ENCODE measurements at regions not wholly inside any gene's neighbourhood (a gene's known extent, or its start where the extent isn't known, plus 50 kb on each side); places are given as distances from the start of the nearest gene placed in this dataset.

DNA sequence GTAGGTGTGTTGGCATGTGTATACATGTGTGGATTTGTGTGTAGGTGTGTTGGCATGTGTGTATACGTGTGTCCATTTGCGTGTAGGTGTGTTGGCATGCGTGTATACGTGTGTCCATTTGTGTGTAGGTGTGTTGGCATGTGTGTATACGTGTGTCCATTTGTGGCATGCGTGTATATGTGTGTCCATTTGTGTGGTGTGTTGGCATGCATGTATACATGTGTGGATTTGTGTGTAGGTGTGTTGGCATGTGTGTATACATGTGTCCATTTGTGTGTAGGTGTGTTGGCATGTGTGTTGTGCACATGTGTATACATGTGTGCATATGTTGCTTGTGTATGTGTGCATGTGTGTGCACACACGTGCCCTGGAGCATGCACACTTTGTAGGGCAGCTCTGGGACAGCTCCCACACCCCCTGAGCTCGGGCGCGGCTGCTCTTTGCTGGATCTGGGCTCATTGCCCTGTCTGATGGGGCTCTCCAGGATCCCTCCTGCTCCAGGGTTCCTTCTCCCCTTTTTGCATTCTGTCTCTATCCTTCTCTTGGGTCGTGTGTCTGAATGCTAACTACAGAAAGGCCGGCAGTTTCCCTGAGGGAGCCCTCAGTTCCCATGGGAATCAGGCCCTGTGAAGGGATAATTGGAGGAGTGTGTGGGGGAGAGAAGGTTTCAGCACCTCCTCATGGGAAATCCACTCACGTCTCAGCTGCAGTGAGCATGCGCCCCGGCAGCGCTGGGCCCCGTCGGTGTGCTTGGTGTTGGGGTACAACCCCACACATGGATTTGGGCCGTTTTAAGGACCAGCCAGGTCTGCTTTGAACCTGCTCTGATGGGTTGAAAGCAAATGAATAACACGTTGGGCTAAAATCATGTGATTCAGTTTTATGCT lies 102.0 kb downstream of the ERMARD start:
- no peak for DNase-seq (ENCODE audit: low read depth, low spot score)

DNA sequence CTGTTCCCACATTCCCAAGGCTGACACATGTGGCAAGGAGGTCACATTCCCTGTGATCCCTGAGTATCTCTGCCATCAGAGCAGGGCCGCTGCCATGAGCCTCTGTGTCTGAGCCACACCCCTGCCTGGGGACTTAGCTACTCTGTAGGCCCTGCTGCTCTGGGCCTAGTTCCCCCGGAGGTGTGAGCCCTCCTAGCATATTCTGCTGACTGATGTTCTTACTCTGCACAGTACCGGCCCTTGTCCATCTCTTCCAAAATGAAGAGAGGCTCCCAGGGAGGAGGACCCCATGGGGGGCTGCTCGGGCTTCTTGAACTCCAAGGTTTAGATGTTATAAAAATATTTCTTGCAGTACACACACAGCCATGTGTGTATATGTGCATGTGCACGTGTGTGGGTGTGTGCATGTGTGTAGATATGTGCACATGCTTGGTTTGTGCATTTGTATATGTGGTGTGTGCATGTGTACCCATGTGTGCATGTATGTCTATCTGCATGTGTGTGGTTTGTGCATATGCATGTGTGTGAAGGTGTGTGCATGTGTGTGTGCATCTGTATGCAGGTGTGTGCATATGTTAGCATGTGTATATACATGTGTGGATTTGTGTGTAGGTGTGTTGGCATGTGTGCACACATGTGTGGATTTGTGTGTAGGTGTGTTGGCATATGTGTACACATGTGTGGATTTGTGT lies 101.2 kb downstream of the ERMARD start:
- no peak for DNase-seq (ENCODE audit: low read depth, low spot score)

DNA sequence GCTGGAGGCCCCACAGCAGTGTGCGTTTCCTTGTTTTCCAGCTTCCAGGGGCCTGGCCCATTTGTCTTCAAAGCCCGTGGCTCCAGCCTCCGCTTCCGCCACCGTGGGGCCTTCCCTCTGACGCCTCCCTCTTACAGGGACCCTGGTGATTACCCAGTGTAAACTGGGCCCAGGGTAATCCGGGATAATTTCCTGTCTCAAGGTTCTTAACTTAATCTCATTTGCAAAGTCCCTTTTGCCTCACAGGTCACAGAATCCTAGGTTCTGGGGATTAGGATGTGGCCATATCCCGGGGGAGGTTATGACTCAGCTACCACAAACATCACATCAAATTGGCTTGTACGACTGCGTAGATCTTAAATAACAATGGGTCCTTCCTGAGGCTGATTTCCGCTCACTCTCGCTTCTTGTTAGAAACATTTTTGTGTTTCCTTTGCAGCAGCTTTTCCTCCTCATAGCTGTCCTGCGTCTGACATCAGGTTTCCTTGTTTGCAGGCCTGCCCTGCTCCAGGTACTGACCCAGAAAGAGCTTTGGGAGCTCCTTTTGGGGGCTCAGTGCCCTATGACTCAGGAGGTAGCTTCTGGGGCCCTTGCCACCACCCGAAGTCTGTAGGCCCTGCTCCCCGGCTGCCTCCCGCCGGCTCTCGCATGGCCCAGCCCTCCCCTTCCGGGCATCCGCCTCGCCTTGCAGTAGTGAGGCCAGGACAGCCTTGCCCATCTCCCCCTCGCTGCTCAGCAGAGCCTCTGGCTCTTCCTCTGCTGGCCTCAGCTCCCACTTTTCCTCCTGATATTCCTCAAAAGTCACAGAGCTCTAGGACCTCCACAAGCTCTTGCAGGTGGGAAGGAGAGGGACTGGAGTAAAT lies 100.5 kb downstream of the ERMARD start:
- peak; percentile 87 for DNase-seq (ENCODE audit: low read depth, low spot score)

DNA sequence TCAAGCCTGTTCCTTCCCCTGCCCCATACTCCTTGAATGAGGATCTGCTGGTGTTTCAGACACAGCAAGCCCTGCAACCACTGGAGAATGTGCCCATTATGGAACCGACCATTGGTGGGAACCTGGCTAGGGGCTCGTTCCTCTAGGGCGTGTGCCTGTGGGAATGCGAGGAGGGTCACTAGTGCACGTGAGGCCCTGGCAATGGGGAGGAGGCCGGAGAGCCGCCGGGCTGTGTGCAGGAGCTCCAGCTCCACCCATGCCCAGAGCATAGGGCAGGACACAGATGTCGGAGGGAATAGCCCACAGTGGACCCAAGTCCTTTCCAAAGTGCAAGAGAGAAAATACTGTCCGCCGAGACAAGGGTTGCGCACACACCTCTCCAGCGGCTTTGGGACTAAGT lies 99.3 kb downstream of the ERMARD start:
- no peak for DNase-seq (ENCODE audit: low read depth, low spot score)

DNA sequence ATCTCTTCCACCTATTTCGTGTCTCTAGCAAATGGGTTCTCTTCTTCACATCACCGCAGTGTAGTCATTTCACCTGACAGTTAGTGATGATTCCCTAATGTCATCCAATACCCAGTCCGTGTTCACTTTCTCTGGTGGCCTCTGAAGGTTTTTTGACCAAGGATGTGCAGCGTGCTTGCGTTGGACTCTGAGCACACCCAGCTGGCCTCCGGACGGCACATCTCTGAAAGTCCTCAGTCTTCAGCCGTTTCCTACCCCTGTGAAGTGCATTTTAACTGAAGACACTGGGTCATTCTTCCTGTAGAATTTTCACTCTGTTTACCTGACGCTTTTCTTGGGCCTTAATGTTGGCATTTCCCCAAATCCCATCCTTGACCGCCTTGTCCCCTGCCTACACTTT lies 98.7 kb downstream of the ERMARD start:
- no peak for DNase-seq (ENCODE audit: low read depth, low spot score)

DNA sequence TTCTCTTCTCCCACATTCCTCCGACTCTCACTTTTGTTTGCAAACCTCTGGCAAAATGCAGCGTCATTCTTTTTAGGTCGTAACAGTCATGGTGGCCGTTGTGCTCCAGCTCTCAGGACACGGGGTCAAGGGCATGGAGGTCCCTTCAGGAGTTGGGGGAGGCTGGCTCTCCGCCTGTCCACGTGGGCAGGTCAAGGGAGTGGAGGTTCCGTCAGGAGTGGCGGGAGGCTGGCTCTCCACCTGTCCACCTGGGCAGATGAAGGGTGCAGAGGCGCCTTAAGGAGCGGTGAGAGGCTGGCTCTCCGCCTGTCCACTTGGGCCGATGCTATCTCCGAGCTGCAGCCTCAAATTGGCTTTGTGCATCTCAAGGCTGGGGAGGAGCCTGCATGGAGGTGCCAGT lies 98.0 kb downstream of the ERMARD start:
- no peak for DNase-seq (ENCODE audit: low read depth, low spot score)

DNA sequence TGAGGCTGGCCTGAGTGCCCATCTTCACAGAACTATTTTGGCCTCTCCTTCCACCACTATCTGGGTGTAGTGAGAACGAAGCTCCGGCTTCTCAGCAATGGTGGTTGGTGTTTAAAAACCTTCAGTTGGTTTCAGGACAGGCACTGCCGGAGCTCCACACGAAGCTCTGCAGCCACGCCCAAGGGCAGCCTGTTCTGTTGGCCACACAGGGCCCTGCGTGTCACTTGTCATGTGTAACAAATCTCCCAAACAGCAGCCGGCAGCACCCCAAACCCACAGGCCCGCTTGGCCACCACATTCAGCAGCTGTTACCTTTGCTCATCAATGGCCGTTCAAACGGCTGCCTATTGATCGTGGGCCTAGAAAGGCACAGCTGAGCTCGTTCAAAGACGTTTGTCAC lies 97.5 kb downstream of the ERMARD start:
- DNase-seq (ENCODE audit: low read depth, low spot score), result no peak

DNA sequence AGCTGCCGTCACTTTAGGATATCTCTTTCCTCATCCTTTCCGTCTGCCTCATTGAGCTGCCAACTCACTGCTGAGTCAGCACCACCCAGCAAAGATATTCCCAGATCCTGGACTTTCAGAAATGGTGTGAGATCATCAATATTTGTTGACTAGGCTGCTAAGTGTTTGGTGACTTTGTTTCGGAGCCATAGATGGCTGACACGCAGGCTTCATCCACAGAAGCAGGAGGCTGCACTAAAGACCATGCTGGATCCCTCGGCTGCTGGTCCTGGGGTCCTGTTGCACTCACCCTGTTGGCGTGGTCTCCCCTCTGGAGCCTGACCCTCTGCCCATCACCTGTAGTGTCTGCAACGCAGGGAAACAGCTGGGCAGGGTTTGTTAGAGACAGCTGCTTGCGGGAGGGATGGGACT lies 96.5 kb downstream of the ERMARD start:
- DNase-seq (ENCODE audit: low read depth, low spot score), result no peak

DNA sequence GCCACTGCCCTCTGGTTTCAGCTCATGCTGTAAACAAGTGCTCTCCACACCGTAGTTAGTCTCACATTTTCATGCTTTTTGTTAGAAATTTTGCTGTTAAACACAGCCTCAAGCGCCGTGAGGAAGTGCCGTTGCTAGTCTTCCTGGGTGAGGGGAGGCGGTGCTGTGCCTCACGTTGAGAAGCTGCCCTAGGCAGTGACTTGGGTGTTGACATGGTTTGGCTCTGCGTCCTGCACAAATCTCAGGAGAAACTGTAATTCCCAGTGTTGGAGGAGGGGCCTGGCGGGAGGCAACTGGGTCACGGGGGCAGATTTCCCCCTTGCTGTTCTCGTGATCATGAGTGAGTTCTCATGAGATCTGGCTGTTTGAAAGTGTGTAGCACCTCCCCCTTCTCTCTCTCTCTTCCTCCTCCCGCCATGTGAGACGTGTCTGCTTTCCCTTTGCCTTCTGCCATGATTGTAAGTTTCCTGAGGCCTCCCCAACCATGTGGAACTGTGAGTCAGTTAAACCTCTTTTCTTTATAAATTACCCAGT lies 95.8 kb downstream of the ERMARD start:
- no peak for DNase-seq (ENCODE audit: low read depth, low spot score)

DNA sequence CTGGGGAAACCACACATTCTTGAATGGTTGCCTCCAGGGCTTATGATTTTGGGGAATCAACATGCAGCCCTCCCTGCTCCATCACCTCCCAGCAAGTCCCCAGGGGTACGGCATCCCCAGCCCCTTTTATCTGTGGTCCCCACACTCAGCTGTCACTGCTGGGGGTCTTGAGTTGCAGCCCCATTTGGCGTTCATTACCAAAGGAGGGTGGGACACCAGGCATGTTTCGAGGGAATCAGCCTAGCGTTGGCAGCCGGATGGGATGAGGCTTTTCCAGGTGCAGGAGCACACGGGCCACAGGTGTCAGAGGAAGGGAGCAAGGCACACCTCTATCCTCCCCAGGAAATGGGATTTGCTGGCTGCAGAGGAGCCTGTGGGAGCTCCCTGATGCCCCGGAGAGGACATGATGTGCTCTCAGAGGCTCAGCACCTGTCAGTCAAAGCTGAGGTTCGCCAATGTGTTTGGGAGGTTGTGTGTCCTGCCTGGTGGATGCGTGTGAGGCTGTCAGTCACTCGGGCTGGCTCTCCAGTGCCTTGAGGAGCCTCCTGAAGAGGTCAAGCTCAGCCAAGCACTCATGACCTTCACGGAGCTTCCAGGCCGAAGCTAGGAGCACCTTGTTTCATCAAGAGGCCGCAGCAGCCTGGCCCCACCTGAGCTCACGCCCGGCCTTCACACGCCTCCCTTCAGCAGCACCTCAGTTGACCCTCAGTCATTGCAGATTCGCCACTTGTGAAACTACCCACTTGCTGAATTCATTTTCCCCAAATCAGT lies 95.0 kb downstream of the ERMARD start:
- no peak for DNase-seq (ENCODE audit: low read depth, low spot score)

DNA sequence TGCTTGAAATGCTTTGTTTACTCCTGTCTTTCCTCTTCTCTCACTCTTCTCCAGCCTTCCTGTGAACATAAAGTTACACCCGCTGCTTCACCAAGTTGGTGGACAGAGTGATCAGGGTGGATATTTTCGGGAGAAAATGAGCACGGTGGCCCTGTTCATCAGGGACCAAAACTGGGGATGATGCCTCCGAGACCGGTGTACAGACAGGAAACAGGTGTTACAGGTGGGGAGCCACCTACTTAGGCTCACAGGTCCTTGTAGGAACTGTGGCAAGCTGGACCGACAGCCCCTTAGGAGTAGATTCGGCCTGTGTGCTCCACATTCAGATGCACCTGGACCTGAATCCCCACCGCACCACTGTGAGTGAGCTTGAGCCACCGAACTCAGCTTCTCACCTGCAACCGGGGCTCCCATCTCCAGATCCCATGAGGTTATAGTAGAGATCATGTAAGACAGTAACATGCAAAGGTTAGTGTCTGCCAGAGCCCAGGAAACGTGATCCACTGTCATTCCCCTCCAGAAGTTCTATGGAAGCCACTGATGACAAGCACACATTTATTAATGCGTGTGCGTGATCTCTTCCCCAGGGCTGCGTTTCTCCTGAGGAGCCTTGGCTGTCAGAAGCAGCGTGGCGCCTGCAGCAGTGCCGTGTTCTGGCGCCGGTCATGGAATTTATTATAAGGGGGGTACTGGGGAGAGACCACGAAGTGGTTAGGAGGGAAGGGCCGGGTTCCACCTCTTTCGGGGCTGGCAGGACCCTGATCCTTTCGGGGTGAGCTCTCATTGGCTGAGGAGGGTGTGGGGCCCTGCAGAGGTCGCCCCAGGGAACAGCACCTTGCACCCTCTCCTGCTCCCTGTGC lies 94.2 kb downstream of the ERMARD start:
- DNase-seq (ENCODE audit: low read depth, low spot score), result no peak

DNA sequence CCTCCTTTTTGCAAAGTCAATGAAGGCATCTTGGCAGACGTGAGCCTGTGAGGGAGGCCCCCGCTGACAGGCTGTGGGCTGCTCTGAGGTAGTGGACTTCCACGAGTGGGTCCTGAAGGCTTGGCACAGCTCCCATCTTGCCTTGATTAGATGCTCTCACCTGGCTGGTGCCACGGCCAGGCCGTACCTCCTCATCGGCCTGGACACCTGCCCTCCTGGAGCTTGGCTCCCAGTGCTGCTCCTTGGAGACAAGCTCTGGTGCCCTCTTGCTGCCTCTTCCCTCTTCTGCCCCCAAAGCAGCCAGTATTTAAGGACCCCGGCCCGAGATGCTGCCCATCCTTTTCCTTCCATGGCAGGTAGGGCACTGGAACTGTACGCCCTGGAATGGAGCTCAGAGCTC lies 93.5 kb downstream of the ERMARD start:
- no peak for DNase-seq (ENCODE audit: low read depth, low spot score)

DNA sequence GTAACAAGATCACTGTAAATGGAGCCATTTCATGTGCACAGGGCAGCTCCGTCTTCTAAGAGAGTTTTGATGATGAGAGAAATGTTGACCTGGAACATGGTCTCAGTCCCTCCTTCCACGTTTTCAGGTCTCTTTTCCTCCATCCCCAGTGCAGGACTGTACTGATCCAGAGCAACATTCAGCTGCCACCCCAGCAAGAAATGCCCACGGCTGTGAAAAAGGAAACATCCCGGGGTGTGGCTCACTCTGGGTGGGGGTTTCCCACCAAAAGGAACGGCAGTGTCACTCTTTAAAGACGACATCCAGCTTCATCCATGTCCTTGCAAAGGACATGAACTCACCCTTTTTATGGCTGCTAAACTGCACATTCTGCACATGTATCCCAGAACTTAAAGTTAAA lies 92.6 kb downstream of the ERMARD start:
- DNase-seq (ENCODE audit: low read depth, low spot score), result no peak

DNA sequence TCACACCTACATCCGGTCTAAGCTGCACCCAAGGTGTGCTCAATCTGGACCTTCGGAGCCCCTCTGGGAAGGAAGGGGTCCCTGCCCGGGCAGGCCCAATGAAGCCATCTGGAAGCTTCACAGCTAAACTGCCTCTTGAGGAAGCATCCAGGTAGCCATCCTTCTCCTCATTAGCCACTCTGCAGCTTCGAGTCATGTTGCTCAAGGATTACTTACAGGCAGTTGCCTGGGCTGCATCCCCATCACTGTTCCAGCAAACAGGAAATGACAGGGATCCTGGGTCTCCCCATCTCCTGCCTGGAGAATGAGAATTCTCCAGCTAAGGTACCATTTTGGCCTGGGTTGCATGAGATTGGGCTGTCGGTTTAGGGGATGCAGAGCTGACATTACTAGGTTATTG lies 91.7 kb downstream of the ERMARD start:
- DNase-seq (ENCODE audit: low read depth, low spot score), result no peak

DNA sequence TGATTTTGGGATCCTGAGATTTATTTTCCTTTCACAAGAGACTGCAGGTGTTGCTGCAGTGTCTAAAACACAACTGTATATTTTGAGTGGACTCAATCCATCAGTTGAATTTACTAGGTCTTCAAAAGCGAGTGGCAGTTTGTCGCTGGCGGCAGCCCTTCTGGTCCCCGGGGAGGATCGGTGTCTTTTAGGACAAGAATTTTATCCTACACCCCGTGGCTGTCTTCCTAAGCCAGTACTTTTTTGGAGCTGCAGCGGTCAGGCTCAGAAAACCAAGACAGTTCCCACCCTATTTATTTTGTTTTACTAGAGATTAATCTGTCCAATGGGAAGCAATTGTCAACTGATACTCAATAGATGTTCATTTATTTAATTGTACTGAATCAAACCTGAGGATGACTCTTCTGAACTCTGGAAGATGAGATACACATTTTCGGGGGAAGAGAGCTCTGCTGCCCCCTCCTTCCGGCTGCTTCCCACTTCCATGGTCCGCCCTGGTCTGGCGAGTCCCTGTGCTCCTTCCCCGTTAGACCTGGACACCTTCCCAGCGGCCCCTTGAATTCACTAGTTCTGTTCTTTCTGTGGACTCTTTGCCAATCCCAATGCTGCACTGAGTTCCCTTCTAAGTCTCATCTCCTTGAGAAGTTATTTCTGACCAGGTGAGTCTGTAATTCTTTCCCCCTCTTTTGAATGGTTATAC lies 90.6 kb downstream of the ERMARD start:
- DNase-seq (ENCODE audit: low read depth, low spot score), result no peak

DNA sequence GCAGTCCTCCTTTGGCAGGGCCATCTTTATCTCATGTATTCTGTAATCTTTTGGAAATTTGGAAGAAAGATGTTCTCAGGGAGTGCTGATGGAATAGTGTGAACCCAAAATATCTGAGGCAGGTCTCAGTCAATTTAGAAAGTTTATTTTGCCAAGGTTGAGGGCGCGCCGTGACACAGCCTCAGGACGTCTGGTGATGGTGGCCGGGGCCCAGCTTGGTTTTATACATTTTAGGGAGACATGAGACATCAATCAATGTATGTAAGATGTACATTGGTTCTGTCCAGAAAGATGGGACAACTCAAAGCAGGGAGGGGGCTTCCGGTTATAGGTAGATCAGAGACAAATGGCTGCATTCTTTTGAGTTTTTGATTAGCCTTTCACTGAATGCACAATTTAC lies 89.8 kb downstream of the ERMARD start:
- DNase-seq (ENCODE audit: low read depth, low spot score), result no peak

DNA sequence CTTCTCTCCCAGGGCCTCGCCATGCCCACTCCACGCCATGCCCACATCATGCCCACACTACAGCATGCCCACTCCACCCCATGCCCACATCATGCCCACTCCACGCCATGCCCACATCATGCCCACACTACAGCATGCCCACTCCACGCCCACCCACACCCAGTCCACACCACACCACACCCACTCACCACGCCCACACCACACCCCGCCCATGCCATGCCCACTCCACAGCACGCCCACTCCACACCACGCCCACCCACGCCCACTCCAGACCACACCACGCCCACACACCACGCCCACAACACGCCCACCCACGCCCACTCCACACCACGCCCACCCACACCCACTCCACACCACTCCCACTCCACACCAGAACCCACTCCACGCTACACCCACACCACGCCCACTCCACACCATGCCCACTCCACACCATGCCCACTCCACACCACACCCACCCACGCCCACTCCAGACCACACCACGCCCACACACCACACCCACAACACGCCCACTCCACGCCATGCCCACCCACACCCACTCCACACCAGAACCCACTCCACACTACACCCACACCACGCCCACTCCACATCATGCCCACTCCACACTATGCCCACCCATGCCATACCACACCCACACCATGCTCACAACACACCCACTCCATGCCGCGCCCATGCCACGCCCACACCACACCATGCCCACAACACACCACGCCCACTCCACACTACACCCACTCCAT lies 88.6 kb downstream of the ERMARD start:
- no peak for DNase-seq (ENCODE audit: low read depth, low spot score)

DNA sequence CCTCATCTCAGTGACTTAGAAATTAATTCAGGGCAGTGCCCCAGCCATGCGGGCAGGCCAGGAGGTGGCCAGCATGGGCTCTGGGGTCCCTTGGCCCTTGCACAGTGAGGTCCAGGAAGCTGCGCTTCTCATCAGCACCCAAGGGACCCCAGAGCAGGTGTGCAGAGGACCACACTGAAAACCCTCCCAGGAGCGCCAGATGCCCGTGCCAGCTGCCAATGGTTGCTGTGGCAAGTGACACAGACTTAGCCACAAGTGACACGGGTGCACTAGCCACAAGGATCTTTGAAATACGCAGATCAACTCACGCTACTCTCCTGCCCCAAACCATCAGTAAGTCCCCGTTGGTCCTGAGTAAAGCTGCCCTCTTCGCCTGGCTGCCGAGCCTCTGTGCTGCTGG lies 88.1 kb downstream of the ERMARD start:
- no peak for DNase-seq (ENCODE audit: low read depth, low spot score)

DNA sequence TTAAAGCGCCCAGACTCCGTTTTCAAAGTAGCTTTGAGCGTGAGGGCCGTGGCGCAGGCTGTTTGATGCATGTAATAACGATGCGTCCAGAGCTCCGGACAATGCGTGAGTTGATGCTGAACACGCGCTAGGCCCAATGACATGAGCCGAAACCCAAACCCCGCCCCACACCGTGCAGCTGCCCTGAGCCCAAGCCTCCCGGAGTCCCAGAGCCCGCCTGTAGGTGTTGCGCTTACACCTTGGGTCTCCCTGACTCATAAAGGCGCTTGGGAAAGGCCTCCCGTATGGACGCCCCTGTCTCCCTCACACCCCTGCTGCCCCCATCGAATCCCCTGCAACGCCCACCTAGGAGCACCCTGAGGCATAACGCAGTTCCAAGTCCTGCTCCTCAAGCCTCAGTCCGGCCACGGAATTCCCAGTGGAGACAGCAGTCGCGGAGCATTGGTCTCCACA lies 87.6 kb downstream of the ERMARD start:
- no peak for DNase-seq (ENCODE audit: low read depth, low spot score)
